ENCODE measurements at regions not wholly inside any gene's neighbourhood (a gene's known extent, or its start where the extent isn't known, plus 50 kb on each side); places are given as distances from the start of the nearest gene placed in this dataset.

GRCh38 chr18:25434745-25435144 is 82.8 kb upstream of the ZNF521 start:
- TF ChIP-seq, protein P1, sequence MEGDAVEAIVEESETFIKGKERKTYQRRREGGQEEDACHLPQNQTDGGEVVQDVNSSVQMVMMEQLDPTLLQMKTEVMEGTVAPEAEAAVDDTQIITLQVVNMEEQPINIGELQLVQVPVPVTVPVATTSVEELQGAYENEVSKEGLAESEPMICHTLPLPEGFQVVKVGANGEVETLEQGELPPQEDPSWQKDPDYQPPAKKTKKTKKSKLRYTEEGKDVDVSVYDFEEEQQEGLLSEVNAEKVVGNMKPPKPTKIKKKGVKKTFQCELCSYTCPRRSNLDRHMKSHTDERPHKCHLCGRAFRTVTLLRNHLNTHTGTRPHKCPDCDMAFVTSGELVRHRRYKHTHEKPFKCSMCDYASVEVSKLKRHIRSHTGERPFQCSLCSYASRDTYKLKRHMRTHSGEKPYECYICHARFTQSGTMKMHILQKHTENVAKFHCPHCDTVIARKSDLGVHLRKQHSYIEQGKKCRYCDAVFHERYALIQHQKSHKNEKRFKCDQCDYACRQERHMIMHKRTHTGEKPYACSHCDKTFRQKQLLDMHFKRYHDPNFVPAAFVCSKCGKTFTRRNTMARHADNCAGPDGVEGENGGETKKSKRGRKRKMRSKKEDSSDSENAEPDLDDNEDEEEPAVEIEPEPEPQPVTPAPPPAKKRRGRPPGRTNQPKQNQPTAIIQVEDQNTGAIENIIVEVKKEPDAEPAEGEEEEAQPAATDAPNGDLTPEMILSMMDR (IDR thresholded peaks at IDR 0.05), result no peak
- no peak for TF ChIP-seq EZH2 (IDR thresholded peaks at IDR 0.05; ENCODE audit: borderline replicate concordance, insufficient read depth, low read depth, low read length, poor library complexity, severe bottlenecking)

Data from B cell (primary cell).